ENCODE measurements at regions not wholly inside any gene's neighbourhood (a gene's known extent, or its start where the extent isn't known, plus 50 kb on each side); places are given as distances from the start of the nearest gene placed in this dataset.

DNA sequence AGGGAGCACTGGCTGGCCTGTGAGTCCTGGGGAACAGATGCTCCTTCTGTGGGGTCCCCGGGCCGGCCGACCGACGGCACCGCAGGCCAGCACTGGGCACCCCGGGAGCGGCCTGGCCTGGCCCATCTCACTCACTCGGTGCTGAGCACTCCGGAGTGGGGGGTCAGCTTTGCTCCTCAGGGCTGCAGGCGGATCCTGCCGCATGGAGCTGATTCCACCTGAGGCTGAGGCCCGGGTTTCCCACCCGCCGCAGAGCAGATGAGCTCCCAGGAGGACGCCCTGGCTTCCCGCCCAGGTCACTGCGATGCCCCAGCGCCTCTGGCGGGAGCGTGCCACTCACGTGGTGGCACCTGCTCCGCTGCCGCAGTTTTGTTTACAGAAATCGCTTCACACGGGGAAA is 418.6 kb downstream of the GALR1 start:
- DNase-seq: no peak

DNA sequence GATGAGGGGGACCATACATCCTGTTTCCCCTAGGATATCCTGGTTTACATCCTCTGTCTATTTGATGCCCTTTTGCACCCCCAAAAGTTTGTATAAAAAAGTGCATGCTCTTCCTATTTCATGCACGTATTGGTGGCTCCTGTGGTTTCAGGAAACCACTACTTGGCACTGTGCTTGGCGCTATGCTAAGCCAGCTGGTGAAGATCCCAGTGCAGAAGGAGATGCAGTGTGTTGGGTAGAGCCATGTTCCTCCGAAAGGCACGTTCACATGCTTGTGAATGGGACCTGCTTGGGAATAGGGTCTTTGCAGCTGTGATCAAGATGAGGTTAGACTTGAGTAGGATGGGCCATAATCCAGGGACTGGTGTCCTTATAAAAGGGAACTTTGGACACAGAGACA is 419.7 kb downstream of the GALR1 start:
- DNase-seq: no peak

DNA sequence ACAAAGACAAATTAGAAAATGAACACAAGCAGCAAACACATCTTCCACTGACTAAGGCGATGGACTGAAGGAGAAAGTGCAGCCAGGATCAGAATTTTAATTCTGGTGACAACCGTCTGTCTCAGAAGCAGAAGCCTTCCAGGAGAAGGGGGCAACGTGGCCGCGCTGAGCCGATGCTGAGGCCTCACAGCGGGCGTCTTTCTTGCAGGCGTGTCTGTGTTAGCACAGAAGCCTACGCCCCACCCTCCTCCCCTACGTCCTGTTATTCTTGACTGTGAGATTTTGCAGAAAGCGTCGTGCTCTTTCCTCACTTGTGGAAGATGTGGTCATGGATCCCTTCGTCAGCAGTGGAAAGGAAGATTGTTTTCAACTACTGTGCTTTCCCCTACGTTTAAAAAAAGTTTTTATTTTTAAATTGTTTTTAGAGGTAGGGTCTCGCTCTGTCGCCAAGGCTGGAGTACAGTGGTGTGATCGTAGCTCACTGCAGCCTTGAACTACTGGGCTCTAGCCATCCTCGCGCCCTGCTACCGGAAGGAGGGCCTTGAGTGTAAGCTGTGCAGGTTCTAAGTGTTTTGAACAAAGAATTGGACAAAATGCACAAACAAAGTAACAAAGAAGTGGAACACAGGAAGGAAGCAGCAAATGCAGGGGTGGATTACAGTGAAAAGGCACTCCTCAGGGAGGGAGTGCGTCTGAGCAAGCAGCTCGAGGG is 422.0 kb downstream of the GALR1 start:
- no peak for DNase-seq

GRCh38 chr18:77676910-77677309 is 427.3 kb downstream of the GALR1 start:
- DNase-seq: no peak

GRCh38 chr18:77677536-77677935 is 427.9 kb downstream of the GALR1 start:
- no peak for DNase-seq

- DNase-seq: no peak
These were observed 430.2 kb downstream of the GALR1 start for GRCh38 chr18:77679869-77680268.

DNA sequence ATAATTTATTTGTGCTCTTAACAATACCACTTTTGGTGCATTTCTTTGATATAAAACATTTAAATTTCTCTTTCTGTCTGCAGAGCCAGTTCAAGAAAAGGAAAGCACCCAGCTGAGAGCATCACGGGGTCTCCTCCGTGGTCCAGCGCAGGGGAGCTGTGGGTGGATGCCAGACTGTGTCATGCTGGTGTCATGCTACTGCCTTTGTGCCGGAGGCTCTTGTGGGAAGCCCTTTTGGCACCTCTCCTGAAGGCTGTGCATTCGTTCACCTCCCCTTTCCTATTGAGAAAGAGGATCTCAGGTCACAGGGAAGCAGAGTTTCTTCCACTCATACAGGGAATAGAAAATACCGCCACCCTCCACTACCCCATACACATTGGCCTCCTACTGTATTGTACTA is 450.4 kb downstream of the GALR1 start:
- no peak for DNase-seq

- DNase-seq: no peak
These were observed 452.3 kb downstream of the GALR1 start for GRCh38 chr18:77701977-77702376.

- no peak for DNase-seq
These were observed 453.0 kb downstream of the GALR1 start for GRCh38 chr18:77702686-77703085.

- no peak for DNase-seq
These were observed 455.7 kb downstream of the GALR1 start for GRCh38 chr18:77705301-77705700.

- DNase-seq: no peak
These were observed 459.3 kb downstream of the GALR1 start for GRCh38 chr18:77708826-77709506.

DNA sequence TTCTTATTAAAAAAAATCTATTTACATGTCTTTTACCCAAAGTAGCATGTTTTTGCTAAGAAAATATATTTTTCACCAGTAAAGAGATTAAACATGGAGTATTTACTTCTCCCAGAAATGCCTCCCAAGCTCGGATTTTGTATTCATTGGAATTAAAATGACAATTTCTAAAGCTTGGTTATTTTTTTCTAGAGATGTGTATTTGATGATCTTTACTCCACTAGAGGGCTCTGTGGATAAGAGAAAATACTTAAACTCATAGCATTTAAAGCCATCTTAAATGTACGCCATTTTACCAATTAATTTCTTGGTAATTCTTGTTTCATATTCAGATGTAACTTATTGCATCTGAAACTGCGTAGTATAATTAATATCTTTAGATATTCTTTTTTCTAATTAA is 461.4 kb downstream of the GALR1 start:
- no peak for DNase-seq

DNA sequence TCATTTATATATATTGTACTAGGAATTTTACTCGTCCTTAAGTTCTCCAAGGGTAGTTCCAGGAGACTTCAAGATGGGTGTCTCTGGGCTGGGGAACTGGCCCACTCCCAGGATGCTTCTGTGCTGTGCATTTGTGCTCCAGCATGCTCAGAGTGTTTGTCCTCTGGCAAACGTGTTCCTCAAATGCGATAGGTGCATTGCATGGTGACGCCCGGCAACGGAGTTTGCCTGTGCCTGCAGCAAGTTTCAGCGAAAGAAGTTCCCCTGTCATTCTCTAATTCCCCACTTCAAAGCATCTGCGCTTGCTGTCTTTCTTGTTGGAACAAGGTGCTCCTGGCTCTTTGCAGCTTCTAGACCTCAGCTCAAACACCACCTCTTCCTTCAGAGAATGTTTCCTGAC is 465.1 kb downstream of the GALR1 start:
- DNase-seq: no peak

GRCh38 chr18:77716282-77716681 is 466.6 kb downstream of the GALR1 start:
- DNase-seq: no peak

DNA sequence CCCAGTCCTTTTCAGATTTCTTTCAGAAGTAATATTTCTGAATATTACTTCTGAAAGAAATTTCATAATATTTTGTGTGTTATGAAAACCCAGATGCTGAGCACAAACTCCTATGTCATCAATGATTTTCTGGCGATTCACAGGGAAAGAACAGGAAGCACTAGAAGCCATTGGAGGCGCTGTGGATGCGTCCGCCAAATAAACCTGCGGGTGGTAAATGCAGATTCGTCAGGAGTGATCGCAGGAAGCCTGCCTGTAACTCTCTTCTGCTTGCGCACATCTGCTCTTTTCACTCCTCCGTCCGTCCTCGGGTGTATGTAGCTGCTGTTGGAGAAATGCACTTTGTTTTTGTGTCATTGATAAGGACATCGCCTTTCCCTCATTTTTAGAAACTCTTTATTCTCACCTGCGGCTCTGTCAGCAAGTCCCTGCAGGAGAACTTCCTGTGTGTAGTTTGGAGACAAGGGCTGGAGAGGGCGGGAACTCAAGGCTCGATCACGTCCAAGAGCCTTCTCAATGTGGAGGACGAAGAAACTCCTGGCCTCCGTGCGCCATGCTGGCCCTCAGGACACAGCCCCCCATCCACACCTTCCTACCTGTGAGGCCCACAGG is 483.8 kb downstream of the GALR1 start:
- no peak for DNase-seq

GRCh38 chr18:77736842-77737241 is 487.2 kb downstream of the GALR1 start:
- no peak for DNase-seq

GRCh38 chr18:77737405-77737804 is 487.8 kb downstream of the GALR1 start:
- no peak for DNase-seq

DNA sequence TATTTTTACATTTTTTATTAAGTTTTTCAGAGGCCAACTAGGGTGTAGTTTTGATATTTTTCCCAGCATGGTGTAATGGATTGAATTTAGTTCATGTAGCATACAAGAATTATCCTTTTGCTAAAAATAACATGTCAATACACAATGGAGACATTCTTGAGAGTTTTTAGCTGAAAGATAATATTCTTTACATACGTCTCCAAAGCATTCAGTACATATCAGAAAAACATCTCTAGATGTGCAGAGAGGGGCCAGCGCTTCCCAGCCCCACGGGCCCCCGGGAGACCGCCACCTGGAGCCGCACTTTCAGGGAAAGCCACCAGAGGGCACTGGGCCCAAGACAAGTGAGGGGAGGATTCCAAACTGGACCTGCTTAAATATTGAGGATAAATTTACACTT is 499.4 kb downstream of the GALR1 start:
- DNase-seq: no peak

DNA sequence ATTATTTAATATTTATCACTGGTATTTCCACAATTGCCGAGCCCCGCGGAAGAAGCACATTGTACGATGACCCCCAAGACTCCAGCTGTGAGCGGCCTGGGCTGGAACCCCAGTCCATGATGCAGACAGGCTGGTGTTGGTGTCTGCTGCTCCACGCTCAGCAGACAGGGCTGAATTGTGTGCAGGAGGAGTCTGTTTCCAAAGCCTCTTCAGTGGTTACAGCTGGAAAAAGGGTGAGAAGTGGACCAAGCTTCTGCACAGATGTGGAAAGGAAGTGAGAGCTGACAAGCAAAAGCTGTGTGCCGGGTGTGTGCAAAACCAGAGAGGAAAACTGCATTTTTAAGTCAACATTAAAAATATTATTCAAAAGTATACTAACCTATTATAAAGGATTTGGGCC is 500.4 kb downstream of the GALR1 start:
- DNase-seq: no peak

DNA sequence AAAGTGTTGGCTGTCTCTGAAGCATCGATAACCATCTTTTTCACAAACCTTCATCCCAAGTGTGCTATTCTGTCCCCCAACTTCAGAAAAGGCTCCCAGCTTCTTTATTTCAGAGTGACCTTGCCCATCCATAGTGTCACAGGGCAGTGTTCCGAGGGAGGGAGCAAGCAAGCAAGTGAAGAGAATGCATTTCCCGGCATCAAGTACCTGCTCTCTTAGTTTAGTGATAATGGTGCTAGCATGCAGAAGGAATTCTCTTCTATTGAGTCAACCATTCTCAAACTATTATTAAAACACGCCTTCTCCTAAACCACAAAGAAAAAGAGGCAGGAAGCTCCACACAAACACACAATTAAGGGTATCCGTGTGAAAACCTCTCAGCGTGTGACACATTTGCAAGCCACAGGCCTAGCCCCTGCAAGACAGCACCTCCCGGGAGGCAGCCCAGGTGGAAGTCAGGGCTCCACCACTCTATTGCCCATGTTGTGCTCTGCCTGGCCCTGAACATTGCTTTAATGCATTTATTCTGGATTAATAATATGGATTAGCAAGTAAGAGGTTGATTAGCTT is 504.9 kb downstream of the GALR1 start:
- no peak for DNase-seq

DNA sequence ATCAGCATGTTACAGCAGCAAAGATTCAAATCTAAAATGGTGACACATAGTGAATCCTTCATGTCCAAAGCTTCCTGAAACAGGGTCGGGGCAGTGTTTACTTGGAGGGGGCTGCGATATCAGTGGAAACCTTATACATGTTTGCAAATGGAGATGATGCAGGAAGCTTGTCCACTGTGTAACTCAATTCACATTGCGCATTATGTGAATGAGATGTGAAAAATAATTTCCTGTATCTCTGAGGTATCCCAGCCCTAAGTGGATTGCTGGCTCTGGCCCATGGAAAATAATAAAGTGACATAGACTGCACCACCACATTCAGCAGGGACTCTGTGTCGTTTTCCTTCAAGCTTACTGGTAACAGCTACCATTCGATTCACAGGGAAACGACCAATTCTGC is 505.5 kb downstream of the GALR1 start:
- DNase-seq: no peak

GRCh38 chr18:77761332-77761731 is 511.7 kb downstream of the GALR1 start:
- DNase-seq: no peak

- no peak for DNase-seq
These were observed 512.4 kb downstream of the GALR1 start for GRCh38 chr18:77762014-77762413.

DNA sequence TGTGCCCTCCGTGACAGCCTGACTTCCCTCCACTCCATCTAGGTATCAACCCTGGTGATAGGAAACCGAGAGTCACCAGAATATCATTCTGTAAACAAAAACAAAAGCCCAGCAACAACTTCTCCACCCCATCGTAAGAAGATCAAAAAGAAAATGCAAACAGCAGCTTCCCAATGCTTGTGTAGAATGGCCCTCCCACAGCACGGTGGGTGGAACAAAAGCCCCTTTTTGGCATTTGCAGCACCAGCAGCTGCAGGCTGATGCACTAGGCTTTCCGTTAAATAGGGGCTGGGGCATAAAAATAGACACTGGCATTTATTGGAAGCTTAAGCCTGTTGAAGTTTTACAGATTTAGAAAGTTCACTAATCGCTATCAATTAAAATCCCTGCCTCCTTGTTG is 513.0 kb downstream of the GALR1 start:
- DNase-seq: no peak
